ENCODE measurements at regions not wholly inside any gene's neighbourhood (a gene's known extent, or its start where the extent isn't known, plus 50 kb on each side); places are given as distances from the start of the nearest gene placed in this dataset.
A peak's percentile ranks its signal among the peaks of the same experiment; 100 is the strongest.
"Not testable (repeated sequence)": the region's sequence is repeated elsewhere in the genome, so short reads cannot be mapped to it uniquely, and the experiment has no call there.

- H3K36me3 ChIP-seq (ENCODE audit: control insufficient read depth, insufficient read depth, low read length); H3K79me2 ChIP-seq; H3K4me3 ChIP-seq (ENCODE audit: low read depth, low read length); H3K27me3 ChIP-seq (ENCODE audit: control insufficient read depth, insufficient read depth, low read length); H2AFZ ChIP-seq; H3K9me3 ChIP-seq (ENCODE audit: control insufficient read depth, low read length); H3K9ac ChIP-seq; H3K4me2 ChIP-seq (ENCODE audit: low read length): not testable (repeated sequence)
- H3K4me1 ChIP-seq, result peaks cover 11% of the 10 kb centered on the region
- H3K27ac ChIP-seq, result peak overlapping the region; percentile 75
These were observed 56.5 kb upstream of the TNFSF10 start for GRCh38 chr3:172579753-172580152.

GRCh38 chr3:172578714-172579113 is 55.5 kb upstream of the TNFSF10 start:
- H3K4me2 ChIP-seq (ENCODE audit: low read length); H3K27me3 ChIP-seq (ENCODE audit: control insufficient read depth, insufficient read depth, low read length); H2AFZ ChIP-seq; H3K36me3 ChIP-seq (ENCODE audit: control insufficient read depth, insufficient read depth, low read length); H3K79me2 ChIP-seq; H3K4me1 ChIP-seq; H3K9me3 ChIP-seq (ENCODE audit: control insufficient read depth, low read length); H3K27ac ChIP-seq; H3K4me3 ChIP-seq (ENCODE audit: low read depth, low read length); H3K9ac ChIP-seq: not testable (repeated sequence)

DNA sequence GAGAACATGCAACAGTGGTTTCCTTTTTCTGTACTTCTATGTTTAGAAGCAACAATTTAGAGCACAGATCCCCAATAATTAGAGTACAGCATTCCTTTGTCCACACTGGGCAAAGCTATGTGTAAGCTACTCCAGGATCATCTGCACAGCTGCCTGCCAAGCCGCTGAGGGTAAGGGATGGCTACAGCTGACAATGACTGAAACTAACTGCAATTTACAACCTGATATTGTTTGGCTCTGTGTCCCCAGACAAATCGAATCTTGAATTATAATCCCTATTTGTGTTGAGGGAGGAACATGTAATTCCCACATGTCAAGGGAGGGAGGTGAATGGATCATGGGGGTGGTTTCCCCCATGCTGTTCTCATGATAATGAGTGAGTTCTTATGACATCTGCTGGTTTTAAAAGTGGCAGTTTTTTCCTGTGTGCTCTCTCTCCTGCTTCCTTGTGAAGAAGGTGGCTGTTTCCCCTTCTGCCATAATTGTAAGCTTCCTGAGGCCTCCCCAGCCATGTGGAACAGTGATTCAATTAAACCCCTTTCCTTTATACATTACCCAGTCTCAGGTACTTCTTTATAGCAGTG is 54.8 kb upstream of the TNFSF10 start:
- Histone ChIP-seq H3K27me3 (ENCODE audit: control insufficient read depth, insufficient read depth, low read length) (no peaks in the 10 kb centered on the region), H3K27ac (no peak overlapping the region)

GRCh38 chr3:172575375-172575774 is 52.1 kb upstream of the TNFSF10 start:
- H3K79me2 ChIP-seq, result no peaks in the 10 kb centered on the region

More for the DNA sequence above, 54.8 kb upstream of the TNFSF10 start:
- no peaks in the 10 kb centered on the region for H3K79me2 ChIP-seq
- no peak overlapping the region for H2AFZ ChIP-seq
- TF ChIP-seq, protein P1, sequence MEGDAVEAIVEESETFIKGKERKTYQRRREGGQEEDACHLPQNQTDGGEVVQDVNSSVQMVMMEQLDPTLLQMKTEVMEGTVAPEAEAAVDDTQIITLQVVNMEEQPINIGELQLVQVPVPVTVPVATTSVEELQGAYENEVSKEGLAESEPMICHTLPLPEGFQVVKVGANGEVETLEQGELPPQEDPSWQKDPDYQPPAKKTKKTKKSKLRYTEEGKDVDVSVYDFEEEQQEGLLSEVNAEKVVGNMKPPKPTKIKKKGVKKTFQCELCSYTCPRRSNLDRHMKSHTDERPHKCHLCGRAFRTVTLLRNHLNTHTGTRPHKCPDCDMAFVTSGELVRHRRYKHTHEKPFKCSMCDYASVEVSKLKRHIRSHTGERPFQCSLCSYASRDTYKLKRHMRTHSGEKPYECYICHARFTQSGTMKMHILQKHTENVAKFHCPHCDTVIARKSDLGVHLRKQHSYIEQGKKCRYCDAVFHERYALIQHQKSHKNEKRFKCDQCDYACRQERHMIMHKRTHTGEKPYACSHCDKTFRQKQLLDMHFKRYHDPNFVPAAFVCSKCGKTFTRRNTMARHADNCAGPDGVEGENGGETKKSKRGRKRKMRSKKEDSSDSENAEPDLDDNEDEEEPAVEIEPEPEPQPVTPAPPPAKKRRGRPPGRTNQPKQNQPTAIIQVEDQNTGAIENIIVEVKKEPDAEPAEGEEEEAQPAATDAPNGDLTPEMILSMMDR (IDR thresholded peaks at IDR 0.05), result no peak
- H3K9me3 ChIP-seq (ENCODE audit: control insufficient read depth, low read length), result no peaks in the 10 kb centered on the region
- H3K4me2 ChIP-seq (ENCODE audit: low read length), result no peak overlapping the region
- no peak overlapping the region for H3K4me3 ChIP-seq (ENCODE audit: low read depth, low read length)
- H3K4me1 ChIP-seq, result peaks cover 2% of the 10 kb centered on the region
- no peak overlapping the region for H3K9ac ChIP-seq
- no peaks in the 10 kb centered on the region for H3K36me3 ChIP-seq (ENCODE audit: control insufficient read depth, insufficient read depth, low read length)

DNA sequence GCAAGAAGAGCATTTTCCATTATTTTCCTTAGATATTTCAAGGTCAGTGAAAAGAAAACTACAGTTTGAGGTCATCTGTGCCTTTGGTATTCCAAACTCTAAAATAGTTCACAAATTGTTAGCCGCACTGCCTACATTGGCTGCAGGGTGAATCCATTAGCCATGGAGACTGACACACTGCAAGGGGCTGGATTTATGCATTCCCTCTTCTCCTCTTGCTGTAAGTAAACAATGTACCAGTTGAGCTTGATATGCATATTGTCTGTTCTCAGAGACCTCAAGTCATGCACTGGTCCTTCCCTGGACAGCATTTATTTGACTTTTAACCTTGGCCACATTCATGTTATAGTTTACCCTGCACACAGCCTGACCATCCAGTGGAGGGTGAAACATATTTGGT is 50.2 kb upstream of the TNFSF10 start:
- H2AFZ ChIP-seq, result no peak overlapping the region
- H3K36me3 ChIP-seq (ENCODE audit: control insufficient read depth, insufficient read depth, low read length), result no peaks in the 10 kb centered on the region
- no peak overlapping the region for H3K4me2 ChIP-seq (ENCODE audit: low read length)
- no peaks in the 10 kb centered on the region for H3K79me2 ChIP-seq
- H3K27me3 ChIP-seq (ENCODE audit: control insufficient read depth, insufficient read depth, low read length), result no peaks in the 10 kb centered on the region
- H3K9me3 ChIP-seq (ENCODE audit: control insufficient read depth, low read length), result no peaks in the 10 kb centered on the region
- TF ChIP-seq, protein P1 (IDR thresholded peaks at IDR 0.05), result no peak
- no peak overlapping the region for H3K4me3 ChIP-seq (ENCODE audit: low read depth, low read length)
- H3K4me1 ChIP-seq, result no peaks in the 10 kb centered on the region
- H3K9ac ChIP-seq, result no peak overlapping the region
- no peak overlapping the region for H3K27ac ChIP-seq

More at GRCh38 chr3:172575375-172575774, 52.1 kb upstream of the TNFSF10 start:
- Histone ChIP-seq H3K4me3 (ENCODE audit: low read depth, low read length) (no peak overlapping the region), H3K36me3 (ENCODE audit: control insufficient read depth, insufficient read depth, low read length) (no peaks in the 10 kb centered on the region), H2AFZ (no peak overlapping the region), H3K9ac (no peak overlapping the region), H3K27me3 (ENCODE audit: control insufficient read depth, insufficient read depth, low read length) (no peaks in the 10 kb centered on the region), H3K4me2 (ENCODE audit: low read length) (no peak overlapping the region), H3K9me3 (ENCODE audit: control insufficient read depth, low read length) (no peaks in the 10 kb centered on the region), H3K27ac (no peak overlapping the region), H3K4me1 (no peaks in the 10 kb centered on the region)
- TF ChIP-seq, protein P1 (IDR thresholded peaks at IDR 0.05), result no peak

Measured in parathyroid adenoma (tissue), 2 donors.